GM19324 (cell line): ENCODE measurements at regions not wholly inside any gene's neighbourhood (a gene's known extent, or its start where the extent isn't known, plus 50 kb on each side); places are given as distances from the start of the nearest gene placed in this dataset.
"Not testable (repeated sequence)": the region's sequence is repeated elsewhere in the genome, so short reads cannot be mapped to it uniquely, and the experiment has no call there.

Experiments
- ATAC-seq: cut with Tn5 transposase; IDR thresholded peaks from one replicate; pipeline ENCODE4 v1.9.1; 2021; ENCODE audit warnings: mild to moderate bottlenecking, moderate library complexity; ENCODE audit not compliant: unreplicated experiment, low FRiP score

- ATAC-seq, result no peak
Observed at GRCh38 chr5:156087577-156088110, 239.3 kb upstream of the SGCD start.

- ATAC-seq, result not testable (repeated sequence)
Observed at GRCh38 chr5:156089955-156090940, 236.7 kb upstream of the SGCD start.

GRCh38 chr5:156093024-156093423 is 233.9 kb upstream of the SGCD start:
- ATAC-seq, result no peak

- no peak for ATAC-seq
Observed at GRCh38 chr5:156094001-156094400, 233.0 kb upstream of the SGCD start.

- no peak for ATAC-seq
Observed at GRCh38 chr5:156095709-156096241, 231.2 kb upstream of the SGCD start.

GRCh38 chr5:156096259-156096658 is 230.7 kb upstream of the SGCD start:
- no peak for ATAC-seq

GRCh38 chr5:156103155-156103885 is 223.6 kb upstream of the SGCD start:
- ATAC-seq, result no peak

GRCh38 chr5:156109317-156110023 is 217.5 kb upstream of the SGCD start:
- ATAC-seq, result no peak

- ATAC-seq, result no peak
Observed at GRCh38 chr5:156119692-156120091, 207.3 kb upstream of the SGCD start.

GRCh38 chr5:156120777-156121176 is 206.2 kb upstream of the SGCD start:
- ATAC-seq, result no peak

- ATAC-seq, result no peak
Observed at GRCh38 chr5:156121234-156121633, 205.7 kb upstream of the SGCD start.

- ATAC-seq, result no peak
Observed at GRCh38 chr5:156121882-156122281, 205.1 kb upstream of the SGCD start.

- no peak for ATAC-seq
Observed at GRCh38 chr5:156124708-156125107, 202.3 kb upstream of the SGCD start.

GRCh38 chr5:156125118-156125517 is 201.8 kb upstream of the SGCD start:
- no peak for ATAC-seq

GRCh38 chr5:156126716-156127115 is 200.2 kb upstream of the SGCD start:
- no peak for ATAC-seq

- no peak for ATAC-seq
Observed at GRCh38 chr5:156128026-156128425, 198.9 kb upstream of the SGCD start.

- ATAC-seq, result no peak
Observed at GRCh38 chr5:156134216-156134615, 192.7 kb upstream of the SGCD start.

- no peak for ATAC-seq
Observed at GRCh38 chr5:156135531-156135930, 191.4 kb upstream of the SGCD start.

- no peak for ATAC-seq
Observed at GRCh38 chr5:156137071-156137869, 189.7 kb upstream of the SGCD start.

- no peak for ATAC-seq
Observed at GRCh38 chr5:156142867-156143266, 184.1 kb upstream of the SGCD start.
